H9 (cell line): ENCODE measurements at regions not wholly inside any gene's neighbourhood (a gene's known extent, or its start where the extent isn't known, plus 50 kb on each side); places are given as distances from the start of the nearest gene placed in this dataset.

ENCODE experiments used
- DNase-seq: peaks from one replicate; pipeline ENCODE4 v3.0.0-alpha.2; 2017
- H2AFZ ChIP-seq: one replicate; pipeline ENCODE4 v1.6.1; 2013; ENCODE audit warnings: mild to moderate bottlenecking, low read length, control low read depth, moderate library complexity
- H2AK5ac ChIP-seq: 2 replicates; pipeline ENCODE4 v1.6.1; 2013; ENCODE audit warnings: low read length, control low read depth, mixed read lengths; ENCODE audit not compliant: insufficient read length
- H2BK120ac ChIP-seq: one replicate; pipeline ENCODE4 v1.6.1; 2013; ENCODE audit warnings: low read depth, mild to moderate bottlenecking, low read length, control low read depth, inconsistent platforms; ENCODE audit not compliant: poor library complexity, severe bottlenecking
- H2BK12ac ChIP-seq: 2 replicates; pipeline ENCODE4 v1.6.1; 2013; ENCODE audit warnings: low read length, control low read depth, mixed read lengths, low read depth; ENCODE audit not compliant: insufficient read length
- H2BK15ac ChIP-seq: 2 replicates; pipeline ENCODE4 v1.6.1; 2013; ENCODE audit warnings: low read depth, low read length, control low read depth
- H2BK20ac ChIP-seq: one replicate; pipeline ENCODE4 v1.6.1; 2013; ENCODE audit warnings: low read depth, mild to moderate bottlenecking, low read length, control low read depth, inconsistent platforms; ENCODE audit not compliant: poor library complexity, severe bottlenecking
- H2BK5ac ChIP-seq: 2 replicates; pipeline ENCODE4 v1.6.1; 2013; ENCODE audit warnings: low read length, control low read depth, mixed read lengths; ENCODE audit not compliant: insufficient read length
- H3K14ac ChIP-seq: 2 replicates; pipeline ENCODE4 v1.6.1; 2013; ENCODE audit warnings: low read length, control low read depth; ENCODE audit not compliant: insufficient read depth
- H3K18ac ChIP-seq: 2 replicates; pipeline ENCODE4 v1.6.1; 2013; ENCODE audit warnings: low read depth, mild to moderate bottlenecking, mixed read lengths, low read length, control low read depth; ENCODE audit not compliant: insufficient read length
- H3K23ac ChIP-seq: 2 replicates; pipeline ENCODE4 v1.6.1; 2013; ENCODE audit warnings: low read length, control low read depth, mixed read lengths, low read depth; ENCODE audit not compliant: insufficient read length
- H3K23me2 ChIP-seq: 2 replicates; pipeline ENCODE4 v1.6.1; 2013; ENCODE audit warnings: low read depth, mild to moderate bottlenecking, mixed read lengths, low read length, control low read depth; ENCODE audit not compliant: insufficient read length, poor library complexity, severe bottlenecking
- H3K27ac ChIP-seq: 2 replicates; pipeline ENCODE4 v1.5.1; 2013; ENCODE audit warnings: low read length, control low read depth, mixed read lengths, low read depth; ENCODE audit not compliant: insufficient read length
- H3K27me3 ChIP-seq: 2 replicates; pipeline ENCODE4 v1.6.1; 2013; ENCODE audit warnings: low read length, control low read depth, inconsistent platforms; ENCODE audit not compliant: insufficient read depth
- H3K4ac ChIP-seq: 2 replicates; pipeline ENCODE4 v1.6.1; 2013; ENCODE audit warnings: low read depth, mild to moderate bottlenecking, control low read depth, inconsistent platforms, low read length, moderate library complexity
- H3K4me1 ChIP-seq: 2 replicates; pipeline ENCODE4 v1.6.1; 2013; ENCODE audit warnings: low read length, control low read depth, inconsistent platforms; ENCODE audit not compliant: insufficient read depth
- H3K4me2 ChIP-seq: 2 replicates; pipeline ENCODE4 v1.6.1; 2013; ENCODE audit warnings: low read length, control low read depth, mixed read lengths; ENCODE audit not compliant: insufficient read length, insufficient read depth
- H3K56ac ChIP-seq: 2 replicates; pipeline ENCODE4 v1.6.1; 2013; ENCODE audit warnings: low read depth, mild to moderate bottlenecking, mixed read lengths, low read length, control low read depth; ENCODE audit not compliant: insufficient read length
- H3K79me1 ChIP-seq: 2 replicates; pipeline ENCODE4 v1.6.1; 2013; ENCODE audit warnings: low read depth, mild to moderate bottlenecking, moderate library complexity, low read length, control low read depth, inconsistent platforms; ENCODE audit not compliant: insufficient read depth, poor library complexity, severe bottlenecking
- H3K79me2 ChIP-seq: 2 replicates; pipeline ENCODE4 v1.6.1; 2013; ENCODE audit warnings: low read length, control low read depth, inconsistent platforms; ENCODE audit not compliant: insufficient read depth
- H3K9ac ChIP-seq: 2 replicates; pipeline ENCODE4 v1.6.1; 2013; ENCODE audit warnings: low read length, control low read depth, mixed read lengths; ENCODE audit not compliant: insufficient read length; ENCODE audit errors: extremely low read depth
- H3K9me3 ChIP-seq: one replicate; pipeline ENCODE4 v1.6.1; 2013; ENCODE audit warnings: low read depth, low read length, inconsistent platforms; ENCODE audit not compliant: control insufficient read depth
- H3T11ph ChIP-seq: one replicate; pipeline ENCODE4 v1.6.1; 2013; ENCODE audit warnings: mild to moderate bottlenecking, low read length, control low read depth, inconsistent platforms
- H4K20me1 ChIP-seq: one replicate; pipeline ENCODE4 v1.6.1; 2013; ENCODE audit not compliant: control insufficient read depth, insufficient read length, insufficient read depth
- H4K5ac ChIP-seq: 2 replicates; pipeline ENCODE4 v1.6.1; 2013; ENCODE audit warnings: low read depth, mild to moderate bottlenecking, mixed read lengths, low read length, control low read depth; ENCODE audit not compliant: insufficient read length
- H4K8ac ChIP-seq: replicated peaks from 2 replicates; pipeline ENCODE4 v1.6.1; 2013; ENCODE audit warnings: low read length, control low read depth, mixed read lengths, low read depth; ENCODE audit not compliant: insufficient read length
- H4K91ac ChIP-seq: 2 replicates; pipeline ENCODE4 v1.6.1; 2013; ENCODE audit warnings: low read depth, mild to moderate bottlenecking, moderate library complexity, mixed read lengths, low read length, control low read depth; ENCODE audit not compliant: insufficient read length
- H3K27ac Mint-ChIP-seq, 3 experiments: 2 replicates in 2 of 3; 3 replicates in 1 of 3; pipeline ENCODE4 v1.8.0; 2020 to 2021; ENCODE audit warnings: mixed read lengths in 3 of 3, mild to moderate bottlenecking in 1 of 3, moderate library complexity in 1 of 3
- H3K27me3 Mint-ChIP-seq: 2 replicates; pipeline ENCODE4 v1.8.0; 2021; ENCODE audit warnings: low read depth, mild to moderate bottlenecking, moderate library complexity, mixed read lengths
- H3K36me3 Mint-ChIP-seq, 3 experiments: 2 replicates in 2 of 3; 3 replicates in 1 of 3; pipeline ENCODE4 v1.8.0; 2020 to 2021; ENCODE audit warnings: low read depth in 3 of 3, mixed read lengths in 3 of 3; ENCODE audit not compliant: insufficient read depth in 1 of 3
- H3K4me1 Mint-ChIP-seq, 2 experiments: 2 replicates each; pipeline ENCODE4 v1.8.0; 2020; ENCODE audit warnings: mixed read lengths in 2 of 2
- H3K4me3 Mint-ChIP-seq, 2 experiments: 2 replicates in 1 of 2; 3 replicates in 1 of 2; pipeline ENCODE4 v1.8.0; 2020 to 2021; ENCODE audit warnings: mild to moderate bottlenecking in 2 of 2, mixed read lengths in 2 of 2, moderate library complexity in 1 of 2
- H3K9me3 Mint-ChIP-seq, 2 experiments: 2 replicates in 1 of 2; 3 replicates in 1 of 2; pipeline ENCODE4 v1.8.0; 2020; ENCODE audit warnings: mild to moderate bottlenecking in 2 of 2, mixed read lengths in 2 of 2, moderate library complexity in 1 of 2
- WGBS: extraction: QIAGEN DNeasy Blood & Tissue Kit; methylation state at CpG from one replicate; pipeline ENCODE4 v1.1.7; 2013; ENCODE audit warnings: missing lambda C conversion rate, low lambda C conversion rate, mixed read lengths; ENCODE audit not compliant: insufficient read length; ENCODE audit errors: extremely low coverage; 5-methylcytosine and 5-hydroxymethylcytosine counted together
- TF ChIP-seq, protein P1 (sequence below): fragments of 200-600 bp; sonication (generic); conservative IDR thresholded peaks from 3 replicates; pipeline ENCODE4 v1.8.0; 2021; ENCODE audit warnings: antibody characterized with exemption, mild to moderate bottlenecking

DNA sequence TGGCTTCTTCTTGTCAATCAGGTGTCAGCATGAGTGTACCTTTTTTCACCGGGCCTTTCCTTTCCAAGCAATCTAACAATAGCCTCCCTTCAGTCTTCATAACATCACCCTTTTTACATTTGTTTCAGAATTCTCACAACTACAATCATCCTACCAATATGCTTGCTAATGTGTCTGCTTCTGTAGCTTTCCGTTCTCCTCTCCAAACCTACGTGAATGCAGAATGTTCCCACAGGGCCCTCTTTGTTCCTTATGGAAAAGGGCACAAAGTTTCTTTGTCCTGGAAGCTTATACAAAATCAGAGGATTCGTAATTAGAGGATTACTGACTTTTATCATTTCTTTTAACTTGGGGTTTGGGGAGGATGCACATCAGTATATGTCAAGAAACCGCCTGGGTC, 461.8 kb downstream of the CENPC start:
- H3K14ac ChIP-seq, result no peak overlapping the region
- H3K79me1 ChIP-seq, result no peaks in the 10 kb centered on the region
- H3K79me2 ChIP-seq, result no peaks in the 10 kb centered on the region
- H3K36me3 Mint-ChIP-seq, result peaks cover 0 to 9% (median 5%) of the 10 kb centered on the region in 3 experiments; a peak in 3 of 7 replicates
- peak overlapping the region in 2 of 3 experiments; percentile 8 to 62; a peak in 5 of 7 replicates for H3K27ac Mint-ChIP-seq
- TF ChIP-seq, protein P1, sequence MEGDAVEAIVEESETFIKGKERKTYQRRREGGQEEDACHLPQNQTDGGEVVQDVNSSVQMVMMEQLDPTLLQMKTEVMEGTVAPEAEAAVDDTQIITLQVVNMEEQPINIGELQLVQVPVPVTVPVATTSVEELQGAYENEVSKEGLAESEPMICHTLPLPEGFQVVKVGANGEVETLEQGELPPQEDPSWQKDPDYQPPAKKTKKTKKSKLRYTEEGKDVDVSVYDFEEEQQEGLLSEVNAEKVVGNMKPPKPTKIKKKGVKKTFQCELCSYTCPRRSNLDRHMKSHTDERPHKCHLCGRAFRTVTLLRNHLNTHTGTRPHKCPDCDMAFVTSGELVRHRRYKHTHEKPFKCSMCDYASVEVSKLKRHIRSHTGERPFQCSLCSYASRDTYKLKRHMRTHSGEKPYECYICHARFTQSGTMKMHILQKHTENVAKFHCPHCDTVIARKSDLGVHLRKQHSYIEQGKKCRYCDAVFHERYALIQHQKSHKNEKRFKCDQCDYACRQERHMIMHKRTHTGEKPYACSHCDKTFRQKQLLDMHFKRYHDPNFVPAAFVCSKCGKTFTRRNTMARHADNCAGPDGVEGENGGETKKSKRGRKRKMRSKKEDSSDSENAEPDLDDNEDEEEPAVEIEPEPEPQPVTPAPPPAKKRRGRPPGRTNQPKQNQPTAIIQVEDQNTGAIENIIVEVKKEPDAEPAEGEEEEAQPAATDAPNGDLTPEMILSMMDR, result no peak
- H3K56ac ChIP-seq, result no peak overlapping the region
- no peak overlapping the region for H2BK120ac ChIP-seq
- no peak overlapping the region for H3K18ac ChIP-seq
- no peak overlapping the region for H3T11ph ChIP-seq
- no peaks in the 10 kb centered on the region; the same call in 1 of the 2 replicates for H3K4me1 ChIP-seq
- no peak overlapping the region for H3K9ac ChIP-seq
- no peaks in the 10 kb centered on the region for H3K23me2 ChIP-seq
- H4K20me1 ChIP-seq, result no peaks in the 10 kb centered on the region
- DNase-seq, result no peak
- H2BK5ac ChIP-seq, result no peak overlapping the region
- peaks cover 5 to 6% of the 10 kb centered on the region in 2 experiments; a peak in 3 of 5 replicates for H3K9me3 Mint-ChIP-seq
- no peak overlapping the region for H3K4ac ChIP-seq
- no peak overlapping the region for H2AK5ac ChIP-seq
- no peak overlapping the region for H4K8ac ChIP-seq
- H3K4me3 Mint-ChIP-seq, result no peak overlapping the region
- no peak overlapping the region for H2BK15ac ChIP-seq
- no peak overlapping the region for H3K23ac ChIP-seq
- no CpG with 5 or more reads among the region's 5 CpGs for WGBS
- no peak overlapping the region for H3K27ac ChIP-seq
- no peak overlapping the region for H4K5ac ChIP-seq
- H4K91ac ChIP-seq, result no peak overlapping the region
- H2BK12ac ChIP-seq, result no peak overlapping the region
- no peak overlapping the region for H2AFZ ChIP-seq
- H3K27me3 ChIP-seq, result no peaks in the 10 kb centered on the region
- H3K4me2 ChIP-seq, result no peak overlapping the region
- no peaks in the 10 kb centered on the region for H3K9me3 ChIP-seq
- H3K27me3 Mint-ChIP-seq, result no peaks in the 10 kb centered on the region
- H3K4me1 Mint-ChIP-seq, result peaks cover 26 to 27% of the 10 kb centered on the region in 2 experiments
- no peak overlapping the region for H2BK20ac ChIP-seq
